Suppressor macrophage treated with lipopolysaccharide for 1 hour (primary cell): ENCODE measurements at regions not wholly inside any gene's neighbourhood (a gene's known extent, or its start where the extent isn't known, plus 50 kb on each side); places are given as distances from the start of the nearest gene placed in this dataset.

Experiments
- DNase-seq, 3 donors: peaks; one replicate each; pipeline ENCODE4 v3.0.0-alpha.2; 2020 to 2022

GRCh38 chr11:127461241-127462064 is 460.9 kb upstream of the KIRREL3 start:
- DNase-seq = no peak

GRCh38 chr11:127458561-127458960 is 458.0 kb upstream of the KIRREL3 start:
- no peak for DNase-seq

DNA sequence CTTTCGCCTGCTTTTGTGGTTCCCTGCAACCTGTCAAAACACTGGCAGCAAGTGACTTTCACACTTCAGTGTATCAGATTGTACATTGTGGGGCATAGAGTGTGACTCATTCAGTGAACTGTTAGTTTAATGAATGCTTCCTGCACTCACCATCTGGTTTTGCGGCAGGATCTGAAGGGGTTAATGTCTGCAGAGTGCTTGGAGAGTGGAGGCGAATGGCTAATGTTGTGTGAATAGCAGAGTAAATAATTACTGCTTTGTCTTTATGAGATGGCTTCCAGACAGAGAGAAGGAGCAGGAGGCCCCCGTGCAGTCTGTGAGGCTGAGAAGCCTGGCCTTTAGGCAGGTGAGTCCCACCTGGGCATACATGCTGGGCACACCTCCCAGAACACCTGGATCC is 454.3 kb upstream of the KIRREL3 start:
- no peak for DNase-seq

DNA sequence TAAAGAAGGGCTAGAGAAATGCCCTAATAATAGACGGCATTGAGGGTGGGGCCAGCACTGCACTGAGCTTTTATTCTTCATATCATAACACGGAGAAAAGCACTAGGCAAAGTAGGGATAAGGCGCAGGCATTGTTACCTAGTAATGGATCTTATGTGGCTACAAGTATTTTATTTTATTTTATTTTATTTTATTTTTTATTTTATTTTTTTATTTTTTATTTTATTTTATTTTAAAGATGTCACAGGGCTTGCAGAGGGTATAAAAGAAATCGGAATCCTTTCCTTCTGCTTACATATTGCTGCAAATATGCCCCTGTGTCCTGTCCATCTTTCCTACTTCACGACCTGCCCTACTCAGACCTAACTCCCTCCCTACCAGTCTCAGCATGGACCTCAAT is 452.0 kb upstream of the KIRREL3 start:
- DNase-seq = no peak

- no peak for DNase-seq
Observed at GRCh38 chr11:127451861-127452260, 451.3 kb upstream of the KIRREL3 start.

GRCh38 chr11:127448101-127448500 is 447.5 kb upstream of the KIRREL3 start:
- no peak for DNase-seq

GRCh38 chr11:127445476-127445875 is 444.9 kb upstream of the KIRREL3 start:
- no peak for DNase-seq

- no peak for DNase-seq
Observed at GRCh38 chr11:127443297-127443696, 442.7 kb upstream of the KIRREL3 start.

DNA sequence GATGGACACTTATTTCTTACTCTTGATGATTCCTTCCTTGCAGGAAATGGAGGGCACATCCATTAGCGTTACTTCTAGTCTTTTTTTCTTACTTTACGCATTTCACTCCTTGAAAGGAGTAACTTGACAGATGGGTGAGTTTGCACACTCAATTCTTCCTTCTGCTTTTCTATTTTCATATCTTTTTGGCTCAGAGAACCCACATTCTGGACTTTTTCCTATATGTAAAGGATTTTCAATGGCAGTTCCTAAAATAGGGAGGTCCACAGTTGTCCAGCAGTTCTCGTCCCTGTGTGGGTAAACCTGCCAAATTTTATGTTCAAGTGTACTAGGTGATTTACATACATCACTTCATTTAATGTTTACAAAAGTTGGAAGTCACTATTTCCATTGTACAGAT is 440.0 kb upstream of the KIRREL3 start:
- DNase-seq = no peak

GRCh38 chr11:127425281-127425680 is 424.7 kb upstream of the KIRREL3 start:
- no peak for DNase-seq

GRCh38 chr11:127424661-127425060 is 424.1 kb upstream of the KIRREL3 start:
- no peak for DNase-seq

- no peak for DNase-seq
Observed at GRCh38 chr11:127420139-127420538, 419.6 kb upstream of the KIRREL3 start.

- no peak for DNase-seq
Observed at GRCh38 chr11:127412722-127413380, 412.3 kb upstream of the KIRREL3 start.

- DNase-seq = no peak
Observed at GRCh38 chr11:127412234-127412633, 411.7 kb upstream of the KIRREL3 start.

DNA sequence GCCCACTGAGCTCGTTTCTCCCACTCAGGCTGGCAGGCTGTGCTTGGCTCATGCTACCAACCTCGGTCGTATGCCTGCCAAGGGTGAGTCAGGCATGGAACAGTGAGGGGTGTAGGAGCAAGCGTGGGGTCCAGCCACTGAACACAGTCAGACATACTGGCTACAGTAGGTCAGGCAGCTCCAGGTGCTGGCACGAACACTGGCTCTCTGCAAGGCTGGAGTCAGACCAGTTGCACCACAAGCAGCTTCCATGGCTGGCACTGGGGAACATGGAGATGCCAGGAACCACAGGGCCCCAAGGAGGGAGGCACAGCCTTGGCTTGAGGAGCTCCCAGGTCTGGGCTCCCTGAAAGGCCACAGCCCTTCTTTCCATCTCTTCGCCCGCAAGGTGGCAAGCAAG is 410.7 kb upstream of the KIRREL3 start:
- no peak for DNase-seq

- no peak for DNase-seq
Observed at GRCh38 chr11:127395034-127395433, 394.5 kb upstream of the KIRREL3 start.

- no peak for DNase-seq
Observed at GRCh38 chr11:127393460-127393997, 393.0 kb upstream of the KIRREL3 start.

GRCh38 chr11:127392575-127392974 is 392.0 kb upstream of the KIRREL3 start:
- DNase-seq = no peak

DNA sequence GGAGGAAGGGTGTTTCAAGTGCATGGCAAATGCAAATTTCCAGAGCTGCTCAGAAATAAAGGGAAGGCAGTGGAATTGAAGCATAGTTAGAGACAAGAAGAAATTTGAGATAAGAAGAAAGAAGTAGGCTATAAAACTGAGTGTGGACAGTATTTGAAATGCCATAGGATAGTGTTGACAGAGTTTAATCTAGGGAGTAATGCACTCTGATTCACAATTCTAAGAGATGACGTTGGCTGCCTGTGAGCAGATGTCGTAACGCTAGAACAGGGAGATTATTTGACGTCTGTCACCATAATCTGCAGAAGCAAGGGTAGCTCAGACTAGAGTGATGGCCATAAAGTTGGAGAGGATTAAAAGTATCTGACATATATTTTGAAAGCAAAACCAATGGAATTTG is 389.9 kb upstream of the KIRREL3 start:
- no peak for DNase-seq

- no peak for DNase-seq
Observed at GRCh38 chr11:127385071-127385470, 384.5 kb upstream of the KIRREL3 start.

- DNase-seq = no peak
Observed at GRCh38 chr11:127383026-127383425, 382.5 kb upstream of the KIRREL3 start.

- no peak for DNase-seq
Observed at GRCh38 chr11:127381247-127381646, 380.7 kb upstream of the KIRREL3 start.

DNA sequence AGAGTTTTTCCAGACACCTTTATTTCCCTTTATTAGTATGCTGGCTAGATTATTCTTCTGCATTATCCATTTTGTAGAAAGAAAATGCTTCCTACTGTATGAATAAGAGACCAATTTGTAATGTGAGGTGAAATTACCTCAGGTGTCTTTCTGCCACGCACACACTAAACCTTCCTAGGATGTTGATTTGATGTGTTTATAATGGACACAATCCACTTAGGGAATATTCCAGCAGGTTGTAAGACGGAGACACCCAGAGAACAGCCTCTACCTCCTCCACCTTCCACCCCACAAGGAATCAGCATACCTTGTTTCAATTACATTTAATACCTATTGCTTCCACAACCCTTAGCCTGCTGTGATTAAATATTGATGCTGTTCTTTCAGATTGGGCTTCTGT is 379.1 kb upstream of the KIRREL3 start:
- no peak for DNase-seq

- no peak for DNase-seq
Observed at GRCh38 chr11:127376301-127376700, 375.7 kb upstream of the KIRREL3 start.
